ENCODE measurements at regions not wholly inside any gene's neighbourhood (a gene's known extent, or its start where the extent isn't known, plus 50 kb on each side); places are given as distances from the start of the nearest gene placed in this dataset.
A peak's percentile ranks its signal among the peaks of the same experiment; 100 is the strongest.

- POLR2A ChIA-PET (ENCODE audit: unreplicated experiment) = interaction anchor here (0.6 kb wide), 1 partner anchor 96 kb away, joined by 5 read pairs; no protein-coding TSS in a partner anchor
- Histone ChIP-seq H3K9me2 (ENCODE audit: insufficient read depth) (no peaks in the 10 kb centered on the region), H3K27me3 (ENCODE audit: insufficient read depth, low read depth) (no peaks in the 10 kb centered on the region), H3F3A (ENCODE audit: insufficient read depth, low read depth) (peaks cover 26% of the 10 kb centered on the region), H3K4me2 (peak overlapping the region; percentile 99), H3K9me3 (ENCODE audit: insufficient read depth, low read depth) (no peaks in the 10 kb centered on the region), H3K4me3 (no peak overlapping the region), H3K27ac (peak overlapping the region; percentile 100), H3K79me2 (ENCODE audit: low read depth) (peaks cover 27% of the 10 kb centered on the region), H4K20me1 (ENCODE audit: insufficient read depth) (no peaks in the 10 kb centered on the region), H3K4me1 (replicated peaks; ENCODE audit: insufficient read depth) (peaks cover 54% of the 10 kb centered on the region), H2AFZ (no peak overlapping the region), H3K36me3 (ENCODE audit: low read depth) (peaks cover 9% of the 10 kb centered on the region; the same call in 1 of the 2 replicates)
- TF ChIP-seq EZH2 (IDR thresholded peaks at IDR 0.05; ENCODE audit: low read depth) = no peak
- TF ChIP-seq, protein P1, sequence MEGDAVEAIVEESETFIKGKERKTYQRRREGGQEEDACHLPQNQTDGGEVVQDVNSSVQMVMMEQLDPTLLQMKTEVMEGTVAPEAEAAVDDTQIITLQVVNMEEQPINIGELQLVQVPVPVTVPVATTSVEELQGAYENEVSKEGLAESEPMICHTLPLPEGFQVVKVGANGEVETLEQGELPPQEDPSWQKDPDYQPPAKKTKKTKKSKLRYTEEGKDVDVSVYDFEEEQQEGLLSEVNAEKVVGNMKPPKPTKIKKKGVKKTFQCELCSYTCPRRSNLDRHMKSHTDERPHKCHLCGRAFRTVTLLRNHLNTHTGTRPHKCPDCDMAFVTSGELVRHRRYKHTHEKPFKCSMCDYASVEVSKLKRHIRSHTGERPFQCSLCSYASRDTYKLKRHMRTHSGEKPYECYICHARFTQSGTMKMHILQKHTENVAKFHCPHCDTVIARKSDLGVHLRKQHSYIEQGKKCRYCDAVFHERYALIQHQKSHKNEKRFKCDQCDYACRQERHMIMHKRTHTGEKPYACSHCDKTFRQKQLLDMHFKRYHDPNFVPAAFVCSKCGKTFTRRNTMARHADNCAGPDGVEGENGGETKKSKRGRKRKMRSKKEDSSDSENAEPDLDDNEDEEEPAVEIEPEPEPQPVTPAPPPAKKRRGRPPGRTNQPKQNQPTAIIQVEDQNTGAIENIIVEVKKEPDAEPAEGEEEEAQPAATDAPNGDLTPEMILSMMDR (conservative IDR thresholded peaks at IDR 0.05) = peak; percentile 64
- intact Hi-C loops (cut with micrococcal nuclease; ENCODE audit: unreplicated experiment) = loop anchor here (1.0 to 2.0 kb wide), 5 partner anchors 63 to 202 kb away; no protein-coding TSS in a partner anchor
- peak; percentile 29 to 86 for DNase-seq
- BruUV-seq (replicated peaks) = no TSS peak
- CTCF ChIA-PET = interaction anchor here (0.5 to 1.9 kb wide), 5 partner anchors 62 to 242 kb away, joined by 3 to 11 read pairs (median 4); no protein-coding TSS in a partner anchor
Measured at GRCh38 chr14:23727566-23728335, 91.6 kb downstream of the DHRS2 start.

DNA sequence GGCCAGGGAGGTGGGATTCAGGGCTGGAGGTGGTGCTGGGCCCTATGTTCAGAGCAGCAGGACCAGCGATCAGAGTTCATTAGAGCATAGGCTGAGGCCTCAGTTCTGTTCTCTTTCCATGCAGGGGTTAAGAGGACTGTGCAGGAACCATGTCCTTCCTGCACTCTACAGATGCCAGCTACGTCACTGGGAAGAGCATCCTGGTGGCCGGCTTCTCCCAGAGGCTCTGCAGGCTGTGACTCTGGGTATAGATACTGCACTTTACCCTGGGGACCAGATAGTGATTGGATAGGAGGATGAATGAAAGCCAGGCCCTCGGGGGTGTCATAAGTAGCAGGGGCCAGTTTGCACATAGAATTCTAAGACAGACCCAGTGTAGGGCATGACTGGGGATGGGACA, 92.6 kb downstream of the DHRS2 start:
- Histone ChIP-seq H3K36me3 (ENCODE audit: low read depth) (0 out of 2 replicates have a peak, but pooled peaks cover under 1% of the 10 kb centered on the region), H4K20me1 (ENCODE audit: insufficient read depth) (no peaks in the 10 kb centered on the region), H3K9me2 (ENCODE audit: insufficient read depth) (no peaks in the 10 kb centered on the region), H3K27me3 (ENCODE audit: insufficient read depth, low read depth) (no peaks in the 10 kb centered on the region), H3K4me3 (no peak overlapping the region), H3K4me1 (replicated peaks; ENCODE audit: insufficient read depth) (peaks cover 46% of the 10 kb centered on the region), H3K27ac (no peak overlapping the region), H3K79me2 (ENCODE audit: low read depth) (peaks cover 18% of the 10 kb centered on the region), H2AFZ (no peak overlapping the region), H3K4me2 (no peak overlapping the region), H3K9me3 (ENCODE audit: insufficient read depth, low read depth) (no peaks in the 10 kb centered on the region), H3F3A (ENCODE audit: insufficient read depth, low read depth) (peaks cover 26% of the 10 kb centered on the region)
- intact Hi-C loops (cut with micrococcal nuclease; ENCODE audit: unreplicated experiment) = no loop called here
- TF ChIP-seq EZH2 (IDR thresholded peaks at IDR 0.05; ENCODE audit: low read depth) = no peak
- TF ChIP-seq, protein P1 (conservative IDR thresholded peaks at IDR 0.05) = no peak
- no TSS peak for BruUV-seq (replicated peaks)
- ChIA-PET POLR2A (ENCODE audit: unreplicated experiment) (no interaction called here), CTCF (no interaction called here)
- DNase-seq = no peak

DNA sequence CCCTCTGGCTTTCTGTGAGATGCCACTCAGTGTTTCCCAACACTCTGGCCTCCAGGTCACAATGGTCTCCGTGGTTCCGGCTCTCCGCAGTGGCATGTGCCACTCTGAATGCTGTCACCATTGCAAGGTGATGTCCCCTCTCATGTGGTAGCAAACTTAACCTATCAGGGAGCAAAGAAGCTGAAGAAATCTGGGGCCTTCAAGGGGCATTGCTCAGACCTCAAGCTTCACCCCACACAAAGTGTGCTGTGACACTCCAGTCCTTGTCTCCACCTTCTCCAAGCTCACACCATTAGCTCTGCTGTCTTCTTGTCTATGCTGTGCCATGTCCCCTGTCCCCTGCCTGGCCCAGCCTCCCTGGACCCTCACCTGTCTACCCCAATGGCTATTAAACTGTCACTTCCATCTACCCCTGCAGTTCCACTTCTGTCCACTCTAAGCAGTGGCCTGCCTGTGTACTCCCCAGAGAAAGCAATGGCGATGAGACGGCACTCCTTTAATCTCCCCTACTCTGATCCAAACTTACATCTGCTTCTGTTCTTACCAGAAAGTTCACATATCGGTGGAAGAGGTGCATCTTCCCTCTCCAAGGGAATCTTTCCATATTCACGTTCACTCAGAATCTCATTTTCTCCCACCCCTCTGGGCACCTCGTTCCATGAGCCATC, 93.7 kb downstream of the DHRS2 start:
- ChIA-PET POLR2A (ENCODE audit: unreplicated experiment) (no interaction called here), CTCF (no interaction called here)
- intact Hi-C loops (cut with micrococcal nuclease; ENCODE audit: unreplicated experiment) = no loop called here
- DNase-seq = no peak
- H3K36me3 ChIP-seq (ENCODE audit: low read depth) = no peaks in the 10 kb centered on the region
- TF ChIP-seq, protein P1 (conservative IDR thresholded peaks at IDR 0.05) = no peak
- no peak for TF ChIP-seq EZH2 (IDR thresholded peaks at IDR 0.05; ENCODE audit: low read depth)
- H3F3A ChIP-seq (ENCODE audit: insufficient read depth, low read depth) = peaks cover 21% of the 10 kb centered on the region
- no peaks in the 10 kb centered on the region for H4K20me1 ChIP-seq (ENCODE audit: insufficient read depth)
- H3K9me3 ChIP-seq (ENCODE audit: insufficient read depth, low read depth) = no peaks in the 10 kb centered on the region
- no peak overlapping the region for H3K4me2 ChIP-seq
- H3K27ac ChIP-seq = no peak overlapping the region
- H3K79me2 ChIP-seq (ENCODE audit: low read depth) = peaks cover 7% of the 10 kb centered on the region
- H2AFZ ChIP-seq = no peak overlapping the region
- no TSS peak for BruUV-seq (replicated peaks)
- peaks cover 35% of the 10 kb centered on the region for H3K4me1 ChIP-seq (replicated peaks; ENCODE audit: insufficient read depth)
- H3K9me2 ChIP-seq (ENCODE audit: insufficient read depth) = no peaks in the 10 kb centered on the region
- no peak overlapping the region for H3K4me3 ChIP-seq
- H3K27me3 ChIP-seq (ENCODE audit: insufficient read depth, low read depth) = no peaks in the 10 kb centered on the region

All from PC-9 (cell line).